Progenitor cell of endocrine pancreas (in vitro differentiated cells): ENCODE measurements at regions not wholly inside any gene's neighbourhood (a gene's known extent, or its start where the extent isn't known, plus 50 kb on each side); places are given as distances from the start of the nearest gene placed in this dataset.

ENCODE experiments used
- DNase-seq: peaks from one replicate; pipeline ENCODE4 v3.0.0; 2021; ENCODE audit warnings: low spot score; ENCODE audit not compliant: unreplicated experiment
- H3K27ac Mint-ChIP-seq: 2 replicates; pipeline ENCODE4 v1.8.0; 2021; ENCODE audit warnings: mild to moderate bottlenecking, moderate library complexity, mixed read lengths
- H3K27me3 Mint-ChIP-seq: 2 replicates; pipeline ENCODE4 v1.8.0; 2021; ENCODE audit warnings: mixed read lengths
- H3K36me3 Mint-ChIP-seq: 2 replicates; pipeline ENCODE4 v1.8.0; 2022; ENCODE audit warnings: mixed read lengths; ENCODE audit not compliant: insufficient read depth
- H3K4me1 Mint-ChIP-seq: 2 replicates; pipeline ENCODE4 v1.8.0; 2021; ENCODE audit warnings: low read depth, mixed read lengths
- H3K4me3 Mint-ChIP-seq: 2 replicates; pipeline ENCODE4 v1.8.0; 2021; ENCODE audit warnings: low read depth, mild to moderate bottlenecking, moderate library complexity, mixed read lengths
- H3K9me3 Mint-ChIP-seq: 2 replicates; pipeline ENCODE4 v1.8.0; 2021; ENCODE audit warnings: low read depth, mixed read lengths
- CTCF ChIP-seq: fragments of 200-600 bp; sonication (generic); IDR thresholded peaks from one replicate; pipeline ENCODE4 v1.5.0; 2021; ENCODE audit warnings: antibody characterized with exemption, mild to moderate bottlenecking; ENCODE audit not compliant: unreplicated experiment

- no peak for DNase-seq
- Mint-ChIP-seq H3K36me3 (no peaks in the 10 kb centered on the region), H3K4me3 (no peak overlapping the region), H3K27ac (no peak overlapping the region), H3K9me3 (no peaks in the 10 kb centered on the region), H3K27me3 (no peaks in the 10 kb centered on the region), H3K4me1 (peaks cover 6% of the 10 kb centered on the region)
- TF ChIP-seq CTCF, result no peak
These were observed 250.1 kb upstream of the DCN start for GRCh38 chr12:91432755-91433154.

GRCh38 chr12:91432089-91432488 is 249.5 kb upstream of the DCN start:
- H3K27ac Mint-ChIP-seq, result no peak overlapping the region

GRCh38 chr12:91424506-91424905 is 241.9 kb upstream of the DCN start:
- no peak overlapping the region for H3K4me3 Mint-ChIP-seq
- DNase-seq, result no peak

More at GRCh38 chr12:91432089-91432488, 249.5 kb upstream of the DCN start:
- Mint-ChIP-seq H3K27me3 (no peaks in the 10 kb centered on the region), H3K36me3 (no peaks in the 10 kb centered on the region), H3K9me3 (no peaks in the 10 kb centered on the region), H3K4me3 (no peak overlapping the region), H3K4me1 (peaks cover 6% of the 10 kb centered on the region)
- TF ChIP-seq CTCF, result no peak
- DNase-seq, result no peak

GRCh38 chr12:91423693-91424050 is 241.1 kb upstream of the DCN start:
- Mint-ChIP-seq H3K36me3 (no peaks in the 10 kb centered on the region), H3K4me1 (peaks cover 6% of the 10 kb centered on the region), H3K27ac (no peak overlapping the region), H3K9me3 (no peaks in the 10 kb centered on the region), H3K4me3 (no peak overlapping the region), H3K27me3 (no peaks in the 10 kb centered on the region)
- TF ChIP-seq CTCF, result no peak
- DNase-seq, result no peak

More at GRCh38 chr12:91424506-91424905, 241.9 kb upstream of the DCN start:
- Mint-ChIP-seq H3K36me3 (no peaks in the 10 kb centered on the region), H3K27me3 (no peaks in the 10 kb centered on the region), H3K27ac (no peak overlapping the region), H3K4me1 (peaks cover 6% of the 10 kb centered on the region), H3K9me3 (no peaks in the 10 kb centered on the region)
- TF ChIP-seq CTCF, result no peak

- TF ChIP-seq CTCF, result no peak
- no peak for DNase-seq
- no peaks in the 10 kb centered on the region for H3K9me3 Mint-ChIP-seq
- H3K4me1 Mint-ChIP-seq, result peaks cover 6% of the 10 kb centered on the region
- H3K4me3 Mint-ChIP-seq, result no peak overlapping the region
- no peaks in the 10 kb centered on the region for H3K27me3 Mint-ChIP-seq
- no peaks in the 10 kb centered on the region for H3K36me3 Mint-ChIP-seq
- no peak overlapping the region for H3K27ac Mint-ChIP-seq
These were observed 240.4 kb upstream of the DCN start for GRCh38 chr12:91422811-91423692.
